A673 (cell line): ENCODE measurements at regions not wholly inside any gene's neighbourhood (a gene's known extent, or its start where the extent isn't known, plus 50 kb on each side); places are given as distances from the start of the nearest gene placed in this dataset.

Source experiments
- BruUV-seq: library from RNA; stranded (reverse); fragments of 400-500 nt; replicated peaks from 2 replicates; lab custom pipeline; 2021; lab: Mats Ljungman, UMichigan
- CTCF ChIA-PET: fragments of 300-600 bp; sonication (Branson Sonifier 250); formaldehyde crosslinking; loops from one replicate; lab custom pipeline; 2022; ENCODE audit warnings: antibody characterized with exemption; lab: Charles Lee
- POLR2A ChIA-PET: fragments of 300-600 bp; sonication (Branson Sonifier 250); formaldehyde crosslinking; loops from one replicate; lab custom pipeline; 2022; ENCODE audit warnings: antibody characterized with exemption; ENCODE audit not compliant: low non-redundant PET; lab: Charles Lee
- DNase-seq: peaks from one replicate; pipeline ENCODE4 v3.0.0-alpha.2; 2015; ENCODE audit warnings: low spot score
- H3K27ac ChIP-seq: fragments of 200-600 bp; sonication (generic); 2 replicates; pipeline ENCODE4 v1.5.1; 2016; ENCODE audit warnings: mixed run types, low read depth, mild to moderate bottlenecking, mixed read lengths, antibody characterized with exemption, low read length; ENCODE audit not compliant: poor library complexity, severe bottlenecking
- H3K27me3 ChIP-seq: fragments of 200-600 bp; sonication (generic); replicated peaks from 2 replicates; pipeline ENCODE4 v1.6.1; 2017; ENCODE audit warnings: mixed run types, low read depth, mild to moderate bottlenecking, mixed read lengths, antibody characterized with exemption, low read length; ENCODE audit not compliant: insufficient read depth, poor library complexity
- H3K36me3 ChIP-seq: fragments of 200-600 bp; sonication (generic); 2 replicates; pipeline ENCODE4 v1.6.1; 2016; ENCODE audit warnings: mixed run types, mild to moderate bottlenecking, mixed read lengths, antibody characterized with exemption, low read length; ENCODE audit not compliant: insufficient read depth, poor library complexity, severe bottlenecking
- H3K4me1 ChIP-seq: fragments of 200-600 bp; sonication (generic); 2 replicates; pipeline ENCODE4 v1.6.1; 2017; ENCODE audit warnings: mixed run types, mild to moderate bottlenecking, mixed read lengths, antibody characterized with exemption, low read length; ENCODE audit not compliant: insufficient read depth, poor library complexity, severe bottlenecking
- H3K4me3 ChIP-seq: fragments of 200-600 bp; sonication (generic); 2 replicates; pipeline ENCODE4 v1.5.1; 2016; ENCODE audit warnings: low read depth, mixed run types, mild to moderate bottlenecking, mixed read lengths, low read length; ENCODE audit not compliant: poor library complexity, severe bottlenecking
- H3K9me3 ChIP-seq: fragments of 200-600 bp; sonication (generic); 2 replicates; pipeline ENCODE4 v1.6.1; 2016; ENCODE audit warnings: mixed run types, low read depth, mild to moderate bottlenecking, mixed read lengths, antibody characterized with exemption, low read length; ENCODE audit not compliant: poor library complexity, severe bottlenecking
- CTCF ChIP-seq: fragments of 300-800, 200-600 bp; sonication (generic); conservative IDR thresholded peaks from 2 replicates; pipeline ENCODE4 v1.5.1; 2017; ENCODE audit warnings: low read depth, mild to moderate bottlenecking, antibody characterized with exemption, low read length, moderate library complexity, mixed read lengths
- EZH2 ChIP-seq: fragments of 200-600 bp; sonication (generic); IDR thresholded peaks from 2 replicates; pipeline ENCODE4 v1.6.1; 2017; ENCODE audit warnings: borderline replicate concordance, low read depth, mild to moderate bottlenecking, mixed read lengths, antibody characterized with exemption, low read length; ENCODE audit not compliant: poor library complexity, severe bottlenecking
- intact Hi-C: fragments of 100-400 bp; cut with micrococcal nuclease; formaldehyde crosslinking; loops from one replicate; pipeline ENCODE4 v1.10.0; 2022; ENCODE audit not compliant: unreplicated experiment

GRCh38 chr12:75638792-75639191, 127.4 kb upstream of the KRR1 start:
- TF ChIP-seq CTCF (no peak), EZH2 (no peak)
- no peaks in the 10 kb centered on the region for H3K9me3 ChIP-seq
- peaks cover 14% of the 10 kb centered on the region for H3K4me1 ChIP-seq
- no peaks in the 10 kb centered on the region for H3K36me3 ChIP-seq
- H3K4me3 ChIP-seq = no peak overlapping the region
- no peak overlapping the region for H3K27ac ChIP-seq
- ChIA-PET CTCF (no interaction called here), POLR2A (no interaction called here)
- no TSS peak for BruUV-seq
- DNase-seq = no peak
- no peaks in the 10 kb centered on the region for H3K27me3 ChIP-seq
- intact Hi-C loops = no loop called here

- no peak overlapping the region for H3K27ac ChIP-seq
- no TSS peak for BruUV-seq
- POLR2A ChIA-PET = no interaction called here
Observed at GRCh38 chr12:75636607-75637006, 125.2 kb upstream of the KRR1 start.

GRCh38 chr12:75635606-75636444, 124.4 kb upstream of the KRR1 start:
- ChIA-PET POLR2A (no interaction called here), CTCF (no interaction called here)
- DNase-seq = no peak
- intact Hi-C loops = no loop called here
- H3K4me1 ChIP-seq = peaks cover 1% of the 10 kb centered on the region
- no peaks in the 10 kb centered on the region for H3K9me3 ChIP-seq
- TF ChIP-seq EZH2 (no peak), CTCF (no peak)
- no peak overlapping the region for H3K27ac ChIP-seq
- no peaks in the 10 kb centered on the region for H3K36me3 ChIP-seq
- no peaks in the 10 kb centered on the region for H3K27me3 ChIP-seq
- BruUV-seq = no TSS peak
- H3K4me3 ChIP-seq = no peak overlapping the region

More at GRCh38 chr12:75636607-75637006, 125.2 kb upstream of the KRR1 start:
- H3K9me3 ChIP-seq = no peaks in the 10 kb centered on the region
- no peaks in the 10 kb centered on the region for H3K36me3 ChIP-seq
- TF ChIP-seq CTCF = no peak
- TF ChIP-seq EZH2 = no peak
- no peak overlapping the region for H3K4me3 ChIP-seq
- intact Hi-C loops = no loop called here
- H3K27me3 ChIP-seq = no peaks in the 10 kb centered on the region
- no peak for DNase-seq
- CTCF ChIA-PET = no interaction called here
- peaks cover 9% of the 10 kb centered on the region for H3K4me1 ChIP-seq
